PFSK-1 (cell line): ENCODE measurements at regions not wholly inside any gene's neighbourhood (a gene's known extent, or its start where the extent isn't known, plus 50 kb on each side); places are given as distances from the start of the nearest gene placed in this dataset.

Experiments used
- POLR2AphosphoS5 ChIP-seq: IDR thresholded peaks from 2 replicates; pipeline ENCODE4 v1.6.1; 2012; ENCODE audit warnings: low read depth, mild to moderate bottlenecking, control low read depth, low read length, moderate library complexity
- SIN3A ChIP-seq: IDR thresholded peaks from 2 replicates; pipeline ENCODE4 v1.6.1; 2012; ENCODE audit warnings: mild to moderate bottlenecking, low read length, moderate library complexity, borderline replicate concordance; ENCODE audit not compliant: insufficient read depth
- TAF1 ChIP-seq: IDR thresholded peaks from 2 replicates; pipeline ENCODE4 v1.6.1; 2012; ENCODE audit warnings: low read length, control low read depth, borderline replicate concordance; ENCODE audit not compliant: insufficient read depth

GRCh38 chr17:53127331-53127730, 695.4 kb upstream of the KIF2B start:
- TF ChIP-seq TAF1 (no peak), POLR2AphosphoS5 (no peak), SIN3A (no peak)
